GM19395 (cell line): ENCODE measurements at regions not wholly inside any gene's neighbourhood (a gene's known extent, or its start where the extent isn't known, plus 50 kb on each side); places are given as distances from the start of the nearest gene placed in this dataset.

Source experiments
- ATAC-seq: cut with Tn5 transposase; IDR thresholded peaks from one replicate; pipeline ENCODE4 v1.9.1; 2021; ENCODE audit warnings: mild to moderate bottlenecking, moderate library complexity; ENCODE audit not compliant: unreplicated experiment

DNA sequence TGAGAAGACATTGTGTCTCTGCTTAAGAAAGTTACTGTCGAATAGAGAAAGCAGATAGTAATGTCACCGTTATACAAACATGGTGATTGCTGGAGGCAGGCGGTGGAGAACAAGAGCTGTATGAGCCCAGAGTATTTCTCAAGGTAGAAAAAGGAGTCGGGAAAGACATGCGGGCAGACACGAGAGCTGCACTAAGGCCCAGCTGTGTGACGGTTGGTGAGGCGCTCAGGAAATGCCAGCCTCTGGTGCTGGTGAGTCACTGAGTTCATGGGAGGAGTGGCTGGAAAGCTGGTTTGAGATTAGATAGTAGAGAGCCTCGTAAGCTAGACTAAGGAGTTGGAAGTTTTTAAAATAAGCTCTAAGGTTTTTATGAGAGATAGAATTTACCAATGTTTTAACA, 390.9 kb upstream of the TRIB2 start:
- ATAC-seq: no peak

DNA sequence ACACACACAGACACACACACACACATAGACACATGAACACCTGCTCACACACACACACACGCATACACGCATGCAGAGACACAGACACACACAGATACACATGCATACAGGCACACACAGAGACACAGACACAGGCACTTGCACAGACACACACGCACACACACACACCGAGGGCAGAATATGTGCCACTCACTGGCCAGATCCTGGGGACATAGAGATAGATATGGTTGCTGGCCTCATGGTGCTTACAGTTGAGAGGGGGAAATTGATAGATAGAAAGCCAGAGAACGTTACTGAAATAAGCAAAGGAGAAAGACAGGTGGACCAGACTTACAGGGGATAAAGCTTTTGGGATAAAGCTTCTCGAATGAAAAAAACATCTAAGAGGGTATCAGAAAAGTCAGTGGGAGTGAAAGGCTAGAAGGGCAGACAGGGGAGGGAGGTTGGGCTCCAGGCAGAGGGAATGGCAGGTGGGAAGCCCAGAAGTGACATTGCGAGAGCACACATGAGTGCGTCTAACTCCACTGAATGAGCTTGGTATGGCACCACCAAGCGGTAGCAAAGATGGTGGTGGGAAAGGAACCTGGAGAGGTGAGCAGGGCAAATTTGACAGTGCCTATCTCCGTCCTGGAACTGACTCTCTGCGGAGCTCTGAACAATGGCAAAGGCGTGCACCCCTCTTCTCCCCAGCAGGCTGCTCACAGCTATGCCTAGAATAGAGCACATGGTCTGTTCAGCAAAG, 390.1 kb upstream of the TRIB2 start:
- no peak for ATAC-seq

GRCh38 chr2:12330916-12331315, 385.8 kb upstream of the TRIB2 start:
- no peak for ATAC-seq

- no peak for ATAC-seq
Measured at GRCh38 chr2:12331698-12332097, 385.0 kb upstream of the TRIB2 start.

- ATAC-seq: no peak
Measured at GRCh38 chr2:12333293-12333692, 383.4 kb upstream of the TRIB2 start.

GRCh38 chr2:12334412-12334966, 382.2 kb upstream of the TRIB2 start:
- no peak for ATAC-seq

GRCh38 chr2:12335131-12335530, 381.6 kb upstream of the TRIB2 start:
- no peak for ATAC-seq

GRCh38 chr2:12335995-12336394, 380.7 kb upstream of the TRIB2 start:
- ATAC-seq: no peak

DNA sequence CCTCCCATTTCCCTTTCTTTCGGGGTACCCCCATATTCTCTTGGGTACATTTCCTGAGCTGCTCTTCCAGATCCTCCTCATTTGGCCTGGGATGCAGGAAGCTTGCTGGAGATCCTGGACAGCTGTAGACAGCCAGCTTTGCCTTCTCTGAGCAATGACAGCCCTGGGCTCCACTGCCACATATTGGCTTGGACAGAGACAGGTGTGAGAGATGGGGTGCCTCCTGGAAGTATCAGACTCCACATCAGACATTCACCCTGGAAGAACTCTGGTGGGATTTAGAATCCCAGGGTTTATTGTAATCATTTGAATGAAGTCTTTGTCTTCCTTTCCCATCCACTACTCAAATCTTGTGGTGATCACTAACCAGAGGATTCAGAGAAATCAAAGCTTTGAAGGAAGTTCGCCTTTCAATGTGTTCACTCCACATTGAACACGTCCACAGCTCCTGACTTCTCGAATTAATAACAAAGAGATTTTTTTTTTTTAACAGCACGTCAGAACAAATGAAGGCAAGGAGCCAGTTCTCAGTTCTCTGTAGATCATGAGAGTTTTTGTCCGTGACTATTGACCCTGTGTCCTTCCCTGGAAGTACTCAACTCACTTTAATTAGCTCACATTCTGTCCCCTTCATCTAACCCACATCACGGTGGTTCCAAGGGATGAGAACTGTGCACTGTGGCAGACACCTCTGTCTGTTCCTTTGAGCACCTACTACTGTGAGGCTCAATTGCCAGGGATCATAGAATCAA, 377.6 kb upstream of the TRIB2 start:
- ATAC-seq: no peak

GRCh38 chr2:12340164-12340563, 376.6 kb upstream of the TRIB2 start:
- ATAC-seq: no peak

DNA sequence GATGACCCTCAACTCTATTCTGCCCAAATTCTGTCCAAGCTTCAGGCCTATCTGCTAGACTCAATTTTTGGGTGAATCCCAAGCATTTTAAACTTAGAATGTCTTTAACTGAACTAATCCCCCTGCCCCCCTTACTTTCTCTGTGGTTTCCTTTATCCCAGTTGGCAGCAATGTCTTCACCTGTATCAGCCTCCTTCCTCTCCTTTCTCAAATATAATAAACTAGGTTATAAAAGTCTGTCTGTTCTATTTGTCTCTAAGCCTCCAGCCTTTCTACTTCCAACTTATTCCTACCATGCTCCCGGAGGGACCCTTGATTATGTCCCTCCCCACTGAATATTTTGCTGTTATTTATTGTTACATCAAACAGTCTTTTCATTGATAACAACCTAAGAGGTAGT, 375.5 kb upstream of the TRIB2 start:
- no peak for ATAC-seq

DNA sequence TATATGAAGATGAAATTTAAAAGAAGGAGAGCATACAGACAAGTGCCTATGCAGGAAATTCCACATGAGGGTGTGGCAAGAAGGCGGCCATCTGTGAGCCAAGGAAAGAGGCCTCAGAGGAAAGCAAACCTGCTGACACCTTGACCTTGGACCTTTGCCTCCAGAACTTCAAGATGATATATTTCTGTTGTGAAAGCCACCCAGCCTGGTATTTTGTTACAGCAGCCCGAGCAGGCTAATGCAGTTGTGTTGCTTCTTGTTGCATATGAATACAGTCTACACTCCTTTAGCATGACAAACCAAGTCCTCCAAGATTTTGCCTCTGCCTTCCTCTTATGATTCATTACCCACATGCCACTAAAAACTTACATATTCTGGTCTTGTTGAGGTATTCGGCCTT, 374.8 kb upstream of the TRIB2 start:
- ATAC-seq: no peak

DNA sequence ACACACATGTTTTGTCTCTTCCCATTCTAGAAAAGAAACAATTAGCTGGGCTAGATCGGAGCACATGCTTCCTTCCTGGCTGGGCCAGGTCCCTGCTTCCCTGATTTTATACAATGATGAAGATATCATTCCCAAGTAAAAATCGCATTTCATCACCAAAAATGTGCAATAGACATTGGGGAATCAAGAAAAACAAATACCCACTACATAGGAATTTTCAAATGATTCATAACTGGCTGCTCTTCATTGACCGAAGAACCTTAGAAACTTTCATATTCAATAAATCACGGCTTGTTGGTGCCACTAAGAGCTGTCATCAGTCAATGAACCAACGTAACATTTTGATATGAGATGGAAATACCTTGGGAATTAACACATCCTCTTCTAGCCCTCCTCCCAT, 373.6 kb upstream of the TRIB2 start:
- ATAC-seq: no peak

DNA sequence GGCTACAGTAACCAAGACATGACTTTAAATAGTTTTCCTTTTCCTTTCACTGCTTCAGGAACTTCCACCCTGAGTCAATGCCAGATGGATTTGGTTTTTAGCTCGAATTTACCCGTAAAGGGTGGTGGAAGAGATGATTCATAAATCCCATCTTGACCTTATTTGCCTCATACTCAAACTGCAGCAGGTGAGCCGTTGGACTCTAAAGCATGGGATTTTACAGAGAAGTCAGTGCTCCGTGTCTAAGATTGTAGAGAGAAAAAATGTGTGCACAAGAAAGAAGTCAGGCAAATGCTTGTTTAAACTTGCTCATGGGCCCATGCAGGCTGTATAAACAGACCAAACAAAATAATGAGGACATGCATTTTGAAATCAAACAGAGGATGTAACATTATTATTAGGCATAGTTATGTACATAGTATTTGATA, 369.7 kb upstream of the TRIB2 start:
- no peak for ATAC-seq

GRCh38 chr2:12348216-12348615, 368.5 kb upstream of the TRIB2 start:
- no peak for ATAC-seq

DNA sequence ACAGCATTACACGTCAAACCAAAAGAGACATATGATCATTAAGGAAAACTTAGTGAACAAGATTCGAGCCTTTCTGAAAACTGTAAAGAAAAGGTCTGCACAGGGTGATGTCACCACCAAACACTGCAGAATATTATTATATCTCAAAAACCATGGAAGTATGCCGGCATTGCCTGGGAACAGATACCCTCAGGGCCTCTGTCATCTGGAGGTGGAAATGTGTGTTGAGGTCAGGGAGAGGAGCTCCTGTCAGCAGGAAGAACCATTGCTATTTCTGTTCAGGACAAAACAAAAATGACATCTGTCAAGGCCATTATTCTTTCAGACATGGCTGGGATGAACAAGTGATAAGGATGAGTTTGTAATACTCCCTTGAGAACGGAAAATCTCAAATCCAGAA, 365.9 kb upstream of the TRIB2 start:
- no peak for ATAC-seq

DNA sequence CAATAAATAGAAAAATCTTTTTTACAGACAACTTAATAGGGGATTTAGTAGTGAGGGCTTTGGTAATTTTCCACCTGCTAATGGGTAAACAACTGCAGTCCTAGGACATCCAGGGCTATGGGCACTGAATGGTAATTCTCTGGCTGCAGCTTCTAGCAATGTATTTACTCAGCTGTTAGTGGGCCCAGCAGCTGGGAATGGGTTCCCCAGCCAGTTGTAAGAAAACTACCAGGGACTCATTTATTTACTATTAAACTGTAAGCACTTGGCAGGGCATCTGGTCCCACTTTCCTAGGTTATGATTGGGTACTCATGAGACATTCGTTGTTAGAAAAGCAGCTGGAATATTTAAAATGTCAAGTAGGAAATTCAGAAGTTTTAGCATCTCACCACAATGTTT, 363.8 kb upstream of the TRIB2 start:
- ATAC-seq: no peak

DNA sequence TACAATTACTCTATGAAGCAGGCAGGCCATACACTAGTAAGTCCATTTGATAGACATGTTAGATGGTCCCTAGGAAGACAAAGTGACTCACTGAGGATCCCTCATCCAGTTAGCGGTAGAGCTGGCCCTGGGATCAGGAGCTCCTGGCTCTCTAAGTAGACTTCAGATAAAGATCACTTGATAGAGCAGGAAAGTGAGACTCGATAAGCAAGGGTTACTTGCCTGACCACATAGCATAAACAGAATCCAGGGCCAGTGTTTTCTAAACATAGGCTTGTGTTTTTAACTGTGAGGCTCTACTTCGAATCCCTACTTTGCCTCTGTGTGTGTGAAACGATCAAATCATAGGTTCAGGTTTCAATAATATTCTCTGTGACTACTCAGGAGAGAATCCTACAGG, 355.2 kb upstream of the TRIB2 start:
- no peak for ATAC-seq

DNA sequence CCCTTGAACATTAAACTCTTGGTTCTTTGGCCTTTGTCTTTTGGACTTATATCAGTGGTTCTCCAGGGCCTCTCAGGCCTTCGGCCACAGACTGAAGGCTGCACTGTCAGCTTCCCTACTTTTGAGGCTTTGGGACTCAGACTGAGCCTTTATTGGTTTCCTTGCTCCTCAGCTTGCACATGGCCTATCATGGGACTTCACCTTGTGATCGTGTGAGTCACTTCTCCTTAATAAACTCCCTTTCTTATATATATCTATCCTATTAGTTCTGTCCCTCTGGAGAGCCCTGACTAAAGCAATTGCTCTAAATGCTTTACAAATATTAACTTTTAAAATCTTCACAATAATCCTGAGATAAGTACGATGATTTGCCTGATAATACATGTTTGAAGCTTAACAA, 353.6 kb upstream of the TRIB2 start:
- ATAC-seq: no peak

DNA sequence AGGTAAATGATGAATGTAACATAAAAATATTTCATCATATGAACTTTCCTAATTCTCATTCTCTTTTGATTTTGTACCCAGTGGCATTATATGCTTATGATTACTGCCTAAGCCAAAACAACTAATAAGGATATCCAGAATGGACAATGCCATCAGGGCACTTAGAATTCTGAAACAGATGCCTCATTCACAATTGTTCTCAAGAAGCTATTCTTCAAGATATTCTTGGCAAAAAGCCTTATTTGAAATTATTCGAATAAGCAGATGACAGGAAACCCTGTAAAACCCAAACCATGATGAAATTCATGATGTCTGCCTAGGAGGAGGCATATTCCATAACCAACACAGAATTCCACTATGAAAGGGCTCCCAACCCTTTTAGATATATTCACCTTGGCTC, 353.2 kb upstream of the TRIB2 start:
- ATAC-seq: no peak

DNA sequence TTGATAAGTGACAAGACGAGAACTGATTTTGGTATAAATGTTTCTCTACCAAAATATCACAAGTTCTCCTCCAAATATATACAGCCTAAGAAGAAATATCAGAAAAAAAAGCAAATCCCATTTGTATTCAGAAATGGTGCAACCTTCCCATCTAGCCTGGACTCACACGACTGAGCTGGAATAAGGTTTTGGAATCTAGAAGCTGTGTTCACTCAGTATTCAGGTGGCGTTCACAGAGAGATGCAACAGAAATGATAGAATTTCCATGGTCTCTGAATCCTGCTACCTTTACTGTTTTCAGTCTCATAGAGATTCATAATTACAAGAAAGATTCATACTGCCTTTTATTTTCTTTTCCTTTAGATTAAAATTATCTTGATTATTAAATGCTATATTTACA, 347.2 kb upstream of the TRIB2 start:
- ATAC-seq: no peak

DNA sequence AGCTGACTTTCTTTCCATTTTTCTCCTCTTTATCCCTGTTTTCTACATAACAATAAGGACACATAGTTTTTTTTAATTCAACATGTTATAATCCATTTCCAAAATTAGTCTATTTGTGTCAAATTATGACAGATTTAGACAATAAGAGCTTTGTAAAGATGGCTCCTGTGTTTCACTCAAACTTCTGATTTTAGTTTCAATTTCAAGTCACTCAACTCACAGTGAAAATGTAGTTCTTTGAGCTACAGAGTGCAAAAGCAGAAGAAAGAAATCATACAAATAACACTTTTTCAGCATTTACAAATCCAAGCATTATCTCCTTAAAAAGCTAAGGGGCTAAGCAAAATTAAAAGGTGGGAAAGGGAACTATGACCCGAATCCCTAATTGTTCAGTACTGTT, 340.7 kb upstream of the TRIB2 start:
- no peak for ATAC-seq
